Suprapubic skin (tissue), 3 donors: ENCODE measurements at regions not wholly inside any gene's neighbourhood (a gene's known extent, or its start where the extent isn't known, plus 50 kb on each side); places are given as distances from the start of the nearest gene placed in this dataset.

Source experiments
- EP300 ChIP-seq: sonication (generic); formaldehyde crosslinking; IDR thresholded peaks from one replicate; pipeline ENCODE4 v1.6.1; 2017; ENCODE audit warnings: antibody characterized with exemption
- POLR2A ChIP-seq, 2 donors: fragments of 450-650 bp; IDR thresholded peaks; one replicate each; pipeline ENCODE4 v1.6.1; 2017; ENCODE audit warnings: antibody characterized with exemption in 2 of 2, mild to moderate bottlenecking in 2 of 2, moderate library complexity in 2 of 2
- TF ChIP-seq, protein P1 (sequence below), 2 donors: fragments of 200-600 bp in 1 of 2; fragments of 450-650 bp in 1 of 2; sonication (generic) in 1 of 2; IDR thresholded peaks; one replicate each; pipeline ENCODE4 v1.5.1; 2016 to 2019; ENCODE audit warnings: antibody characterized with exemption in 2 of 2, mild to moderate bottlenecking in 1 of 2, moderate library complexity in 1 of 2

- no peak for TF ChIP-seq POLR2A (IDR thresholded peaks at IDR 0.05)
- no peak for TF ChIP-seq EP300
- TF ChIP-seq, protein P1, sequence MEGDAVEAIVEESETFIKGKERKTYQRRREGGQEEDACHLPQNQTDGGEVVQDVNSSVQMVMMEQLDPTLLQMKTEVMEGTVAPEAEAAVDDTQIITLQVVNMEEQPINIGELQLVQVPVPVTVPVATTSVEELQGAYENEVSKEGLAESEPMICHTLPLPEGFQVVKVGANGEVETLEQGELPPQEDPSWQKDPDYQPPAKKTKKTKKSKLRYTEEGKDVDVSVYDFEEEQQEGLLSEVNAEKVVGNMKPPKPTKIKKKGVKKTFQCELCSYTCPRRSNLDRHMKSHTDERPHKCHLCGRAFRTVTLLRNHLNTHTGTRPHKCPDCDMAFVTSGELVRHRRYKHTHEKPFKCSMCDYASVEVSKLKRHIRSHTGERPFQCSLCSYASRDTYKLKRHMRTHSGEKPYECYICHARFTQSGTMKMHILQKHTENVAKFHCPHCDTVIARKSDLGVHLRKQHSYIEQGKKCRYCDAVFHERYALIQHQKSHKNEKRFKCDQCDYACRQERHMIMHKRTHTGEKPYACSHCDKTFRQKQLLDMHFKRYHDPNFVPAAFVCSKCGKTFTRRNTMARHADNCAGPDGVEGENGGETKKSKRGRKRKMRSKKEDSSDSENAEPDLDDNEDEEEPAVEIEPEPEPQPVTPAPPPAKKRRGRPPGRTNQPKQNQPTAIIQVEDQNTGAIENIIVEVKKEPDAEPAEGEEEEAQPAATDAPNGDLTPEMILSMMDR (IDR thresholded peaks at IDR 0.05) = no peak
Measured at GRCh38 chr5:107040907-107041306, 629.8 kb downstream of the EFNA5 start.
